ENCODE measurements at regions not wholly inside any gene's neighbourhood (a gene's known extent, or its start where the extent isn't known, plus 50 kb on each side); places are given as distances from the start of the nearest gene placed in this dataset.
"Not testable (repeated sequence)": the region's sequence is repeated elsewhere in the genome, so short reads cannot be mapped to it uniquely, and the experiment has no call there.

DNA sequence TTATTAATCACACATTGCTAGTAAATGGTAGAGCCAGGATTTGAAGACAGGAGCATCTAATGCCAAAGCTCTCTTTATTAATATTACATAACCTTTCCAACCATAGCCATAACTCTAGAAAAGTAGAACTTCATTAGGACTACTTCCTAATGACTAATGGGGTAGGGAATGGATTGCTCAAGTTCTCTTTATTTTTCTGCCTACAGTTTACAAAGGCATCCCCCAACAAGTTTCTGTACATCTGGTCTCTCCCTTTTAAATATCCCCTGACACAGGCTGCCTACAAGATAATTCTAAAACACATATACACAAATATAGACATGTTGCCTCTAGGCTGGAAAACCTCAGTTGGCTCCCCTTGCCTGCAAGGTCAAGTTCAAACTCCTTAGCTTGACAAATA lies 534.9 kb downstream of the SOX6 start:
- DNase-seq (ENCODE audit: low spot score in 2 of 2), result no peak
- no peak for FAIRE-seq

DNA sequence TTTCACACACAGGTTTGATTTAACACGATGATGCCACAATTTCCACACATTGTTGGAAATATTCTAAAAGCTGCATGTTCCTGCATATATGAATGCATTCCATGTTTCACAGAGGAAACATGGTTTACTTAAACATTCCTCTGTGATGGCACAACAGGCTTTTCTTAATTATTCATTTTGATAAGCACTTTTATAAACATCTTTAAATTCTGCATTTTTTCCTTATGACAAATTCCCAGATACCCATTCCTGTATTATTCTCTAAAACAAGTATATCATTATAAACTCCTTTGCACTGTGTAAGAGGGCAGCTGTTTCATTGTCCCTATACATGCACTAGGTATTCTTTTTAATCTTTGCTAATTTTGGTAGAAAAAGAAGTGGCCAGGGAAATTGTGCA lies 532.3 kb downstream of the SOX6 start:
- FAIRE-seq, result no peak
- no peak for DNase-seq (ENCODE audit: low spot score in 2 of 2)

DNA sequence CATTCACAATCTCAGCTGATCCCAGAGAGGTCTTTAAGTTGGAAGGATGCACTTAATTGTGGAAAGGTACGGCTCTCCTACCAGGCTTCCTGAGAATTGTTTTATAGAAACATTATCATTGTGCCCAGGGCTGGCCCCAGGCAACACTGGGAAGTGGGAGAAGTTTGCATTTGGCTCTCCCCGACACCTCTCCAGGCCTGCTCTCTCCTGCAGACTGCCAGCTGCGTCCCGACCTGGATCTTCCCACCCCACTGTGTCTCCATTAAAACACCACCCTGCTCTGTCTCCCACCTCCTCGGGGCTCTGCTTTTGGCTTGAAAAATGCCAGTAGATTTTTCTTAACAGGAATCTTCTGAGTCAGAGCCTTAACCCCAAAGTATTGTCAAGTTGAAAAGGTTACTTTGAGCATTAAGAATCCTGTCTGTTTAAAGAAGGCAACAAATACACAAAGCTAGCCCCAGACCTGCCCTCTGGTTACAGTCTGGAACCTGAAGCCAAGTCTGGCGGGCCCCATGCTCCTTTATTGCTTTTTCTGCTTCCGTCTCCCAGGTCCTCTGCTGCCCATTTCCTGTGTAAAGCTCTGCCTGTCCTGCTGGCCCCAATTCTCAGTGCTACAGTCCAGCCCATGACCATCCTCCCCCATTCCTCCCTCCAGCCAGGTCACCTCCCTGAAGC lies 530.2 kb downstream of the SOX6 start:
- DNase-seq (ENCODE audit: low spot score in 2 of 2) (no peak), FAIRE-seq (no peak)

DNA sequence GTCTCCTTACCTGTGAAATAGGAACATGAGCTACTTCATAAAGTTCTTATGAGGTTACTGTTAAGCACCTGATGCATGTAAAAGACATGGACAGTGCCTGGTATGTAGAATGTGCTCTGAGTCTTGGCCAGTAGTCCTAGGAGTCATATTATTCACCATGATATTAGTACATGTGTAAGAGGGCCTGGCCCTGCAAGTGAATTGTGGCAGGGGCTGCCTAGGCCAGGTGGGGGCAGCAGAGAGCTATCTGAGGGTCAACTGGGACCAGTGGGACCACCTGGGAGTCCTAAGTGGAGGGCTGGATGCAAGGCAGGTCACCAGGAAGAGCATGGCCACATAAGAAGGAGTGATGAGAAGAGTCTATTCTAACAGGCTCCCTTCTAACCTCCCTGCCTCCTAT lies 529.5 kb downstream of the SOX6 start:
- no peak for FAIRE-seq
- no peak for DNase-seq (ENCODE audit: low spot score in 2 of 2)

DNA sequence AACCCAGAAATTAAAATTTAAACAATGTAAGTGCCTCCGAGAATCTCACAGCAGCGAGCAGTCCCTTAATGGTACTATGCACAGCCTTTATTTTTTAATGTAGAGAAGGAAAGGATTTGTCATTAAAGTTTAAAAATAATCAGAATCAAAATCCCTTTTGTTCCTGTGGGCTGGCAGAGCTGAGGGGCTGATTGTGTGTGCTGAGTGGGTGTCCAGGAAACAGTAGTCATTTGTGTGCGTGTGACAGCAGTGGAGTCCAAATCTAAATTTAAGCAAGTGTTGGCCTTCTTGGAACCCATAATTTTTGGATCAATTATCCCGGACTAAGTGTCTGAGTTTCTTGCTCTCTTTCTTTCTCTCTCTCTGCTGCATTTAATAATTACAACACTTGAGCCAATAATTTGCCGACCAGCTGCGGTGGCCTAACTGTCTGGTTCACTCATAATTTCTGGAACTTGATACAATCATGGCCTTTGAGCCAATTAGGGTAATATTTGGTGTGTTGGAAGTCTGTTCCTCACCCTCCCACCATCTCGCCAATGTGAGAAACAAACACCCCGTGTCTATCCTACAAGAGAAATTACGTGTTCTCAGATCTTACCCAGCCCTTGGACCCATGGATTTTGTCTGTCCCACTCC lies 528.0 kb downstream of the SOX6 start:
- DNase-seq (ENCODE audit: low spot score in 2 of 2), result no peak
- no peak for FAIRE-seq

DNA sequence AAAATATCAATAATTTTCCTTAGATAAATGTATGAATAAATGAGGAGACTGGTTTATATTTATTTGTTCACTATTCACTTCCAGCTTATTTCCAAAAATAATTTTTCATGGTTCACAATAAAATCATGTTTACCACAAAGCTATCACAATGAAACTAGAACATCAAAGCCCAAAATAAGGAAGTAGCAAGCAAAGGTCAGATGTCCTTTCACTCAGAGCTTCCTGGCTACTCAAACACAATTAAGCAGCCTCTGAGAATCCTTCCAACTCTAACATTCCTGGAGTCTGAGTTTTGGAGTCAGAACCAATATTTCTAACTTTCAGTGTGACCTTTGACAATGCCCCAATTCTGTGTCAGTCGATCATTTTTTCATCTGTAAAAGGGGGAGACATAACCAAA lies 527.0 kb downstream of the SOX6 start:
- DNase-seq (ENCODE audit: low spot score in 2 of 2) (no peak), FAIRE-seq (no peak)

DNA sequence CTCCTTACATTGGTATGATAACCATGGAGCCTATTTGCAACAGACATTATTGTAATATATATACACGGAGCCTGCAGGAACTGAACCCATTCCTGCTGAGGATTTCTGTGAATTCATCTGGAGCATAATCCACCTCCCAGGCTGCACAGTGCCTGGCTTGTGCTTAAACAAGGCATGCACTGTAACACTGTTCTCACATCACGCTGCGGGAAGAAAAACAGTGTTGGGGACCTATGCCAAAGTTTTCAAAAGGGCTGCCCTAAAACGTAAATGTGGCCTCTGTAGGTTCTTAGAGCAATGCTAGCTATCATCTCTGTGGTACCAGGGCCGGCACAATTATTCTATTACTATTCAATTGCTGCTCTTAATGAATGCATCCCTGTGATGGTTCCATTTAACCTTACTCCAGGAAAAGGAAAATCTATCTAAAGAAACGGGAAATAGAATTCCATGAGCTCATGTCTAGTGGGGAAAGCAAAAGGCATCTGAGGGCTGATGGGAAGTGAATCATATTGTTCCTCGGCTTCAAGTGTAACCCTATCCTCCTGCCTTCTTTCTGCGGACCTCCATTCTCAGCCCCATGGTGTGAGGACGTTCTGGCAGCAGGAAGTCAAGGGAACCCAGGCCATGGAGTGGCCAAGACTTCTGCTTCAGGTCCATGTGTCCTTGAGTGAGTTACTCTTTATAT lies 525.5 kb downstream of the SOX6 start:
- no peak for DNase-seq (ENCODE audit: low spot score in 2 of 2)

DNA sequence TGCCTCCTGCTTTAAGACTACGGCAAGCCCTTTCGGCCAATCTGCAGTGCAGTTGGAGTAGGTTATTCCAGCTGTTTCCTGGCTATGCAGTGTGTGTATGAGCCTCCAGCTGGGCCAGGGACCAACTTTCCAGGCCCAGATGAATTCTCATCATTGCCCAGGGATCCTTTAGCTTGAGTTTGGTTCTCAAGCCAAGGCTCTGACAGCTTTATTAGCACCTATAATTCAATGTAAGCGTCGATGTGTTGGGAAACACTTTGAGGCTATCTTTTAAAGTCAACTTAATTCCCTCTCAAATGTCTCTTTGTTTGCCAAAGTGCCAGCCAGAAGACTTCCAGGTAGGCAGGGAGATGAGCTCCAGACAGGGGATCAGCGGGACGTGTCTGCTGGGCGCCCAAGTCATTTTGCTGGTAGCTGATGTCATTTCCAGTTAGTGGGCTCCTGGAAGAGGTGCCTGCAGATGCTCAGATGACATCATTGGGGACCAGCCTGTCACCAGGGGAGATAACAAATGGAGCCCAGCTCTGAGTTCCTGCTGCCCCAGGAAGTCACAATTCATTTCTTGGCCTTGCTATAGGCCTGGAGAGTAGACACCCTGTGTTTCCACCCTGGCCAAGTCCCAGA lies 520.4 kb downstream of the SOX6 start:
- DNase-seq (ENCODE audit: low spot score in 2 of 2), result no peak
- no peak for FAIRE-seq

More for the DNA sequence above, 525.5 kb downstream of the SOX6 start:
- no peak for FAIRE-seq

DNA sequence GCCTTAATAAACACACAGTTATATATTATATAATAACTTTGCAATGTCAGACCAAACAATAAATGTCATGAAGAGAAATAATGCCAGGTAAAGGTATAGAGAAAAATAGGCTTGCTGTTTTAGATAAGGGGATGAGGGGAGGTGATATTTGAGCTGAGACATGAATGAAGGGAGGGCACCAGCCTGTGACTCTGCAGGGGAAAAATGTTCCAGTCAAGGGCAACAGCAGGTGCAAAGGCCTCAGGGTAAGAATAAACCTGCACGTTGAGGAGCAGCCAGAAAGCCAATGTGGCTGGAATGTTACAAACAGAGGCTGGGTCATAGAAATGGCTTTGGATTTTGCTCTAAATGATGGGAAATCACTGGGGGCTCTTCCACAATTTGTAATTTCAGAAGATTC lies 519.6 kb downstream of the SOX6 start:
- FAIRE-seq (no peak), DNase-seq (ENCODE audit: low spot score in 2 of 2) (no peak)

DNA sequence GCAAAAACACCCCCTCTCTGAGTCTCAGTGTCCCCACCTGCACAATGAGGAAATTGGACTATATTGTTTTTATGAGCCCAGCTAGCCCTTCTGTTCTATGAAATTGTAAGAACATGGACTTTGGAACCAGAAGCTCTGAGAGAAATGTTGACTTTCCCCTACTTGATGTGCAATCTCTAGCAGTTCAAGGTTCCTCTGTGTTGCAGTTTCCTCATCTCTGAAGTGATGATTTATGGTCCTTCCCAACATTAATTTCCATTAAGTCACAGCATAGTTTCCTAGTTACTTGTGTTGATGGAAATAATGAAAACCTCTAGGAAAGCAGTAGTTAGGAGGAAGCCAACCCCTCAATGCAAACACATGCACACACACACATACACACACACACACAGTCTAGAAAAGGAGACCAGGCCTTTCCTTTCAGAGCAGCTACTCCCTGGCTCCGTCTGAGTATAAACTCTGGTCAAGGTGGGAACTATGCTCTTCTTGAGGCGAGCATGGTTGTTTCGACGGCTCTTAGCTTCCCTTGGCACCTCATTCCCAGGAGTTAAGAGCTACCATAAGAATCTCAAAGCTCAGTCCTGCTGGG lies 518.4 kb downstream of the SOX6 start:
- DNase-seq (ENCODE audit: low spot score in 2 of 2), result no peak
- no peak for FAIRE-seq

DNA sequence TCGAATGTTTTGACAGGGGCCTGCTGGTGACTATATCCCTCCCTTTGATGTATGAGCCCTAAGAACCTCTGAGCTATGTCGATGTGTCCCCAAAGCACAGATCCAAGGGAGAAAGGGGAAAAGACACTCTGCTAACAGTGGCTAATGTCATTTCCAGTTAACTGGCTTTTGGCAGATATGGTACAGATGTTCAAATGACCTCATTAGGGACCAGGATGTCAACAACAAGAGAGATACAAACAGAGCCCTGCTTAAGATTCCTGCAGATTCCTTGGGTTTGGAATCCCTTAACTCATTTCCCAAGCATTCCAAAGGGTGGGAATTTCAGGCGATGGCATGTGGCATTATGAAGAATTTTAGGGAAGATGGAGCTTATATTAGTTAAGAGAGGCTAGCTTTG lies 517.3 kb downstream of the SOX6 start:
- DNase-seq (ENCODE audit: low spot score in 2 of 2) (no peak), FAIRE-seq (no peak)

DNA sequence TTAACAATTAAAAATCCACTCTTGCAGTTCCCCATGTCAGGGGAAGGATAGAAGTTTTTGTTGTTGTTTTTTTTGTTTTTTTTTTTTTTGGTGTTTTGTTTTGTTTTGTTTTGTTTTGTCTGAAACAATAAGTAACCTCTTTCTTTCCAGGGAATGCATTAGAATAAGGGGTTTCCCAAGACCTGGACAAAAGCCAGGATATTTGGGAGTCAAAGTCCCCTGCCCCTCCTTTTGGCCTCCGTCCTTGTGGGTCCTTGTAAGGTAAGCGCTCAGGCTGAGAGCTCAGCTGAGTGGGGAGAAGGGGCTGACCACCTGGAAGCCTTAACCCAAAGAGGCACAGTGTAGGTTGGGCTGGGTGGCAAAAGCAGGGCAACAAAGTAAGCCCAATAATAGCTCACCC lies 515.4 kb downstream of the SOX6 start:
- FAIRE-seq (no peak), DNase-seq (ENCODE audit: low spot score in 2 of 2) (no peak)

DNA sequence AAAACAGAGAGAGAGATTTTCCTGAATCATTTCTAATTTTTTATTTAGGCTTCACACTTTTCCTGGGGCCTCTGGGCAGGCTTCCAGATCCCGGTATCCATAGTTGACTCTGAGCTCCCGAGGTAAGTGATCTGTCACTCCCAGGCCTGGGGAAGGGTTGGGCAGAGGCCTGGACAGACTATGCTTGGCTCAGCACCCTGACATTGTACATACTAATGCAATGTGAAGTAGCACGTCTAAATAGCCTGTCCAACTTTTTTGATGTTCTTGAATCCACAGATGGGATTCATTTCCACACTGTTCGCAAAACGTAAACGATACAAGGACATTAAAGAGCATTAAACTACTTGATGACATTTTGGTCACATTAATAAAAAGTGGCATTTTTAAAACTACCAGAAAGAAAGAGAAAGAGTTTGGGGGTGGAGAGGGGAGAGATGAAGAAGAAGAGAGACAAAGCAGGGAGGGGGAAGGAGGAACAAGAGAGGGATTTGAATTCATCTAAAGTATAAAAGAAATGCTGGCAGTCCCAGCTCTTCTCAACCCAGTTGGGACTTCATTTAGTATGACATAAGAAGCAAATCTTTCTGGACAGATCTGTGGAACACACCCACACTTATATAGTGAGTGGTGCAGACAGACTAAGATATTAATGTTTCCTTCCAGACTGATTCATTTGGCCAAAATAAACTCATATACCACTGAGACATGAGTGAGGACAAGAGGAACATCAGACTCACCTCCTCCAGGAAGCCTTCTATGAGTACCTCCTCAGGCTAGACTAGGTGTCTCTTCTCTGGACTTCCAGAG lies 514.2 kb downstream of the SOX6 start:
- DNase-seq (ENCODE audit: low spot score in 2 of 2) (no peak), FAIRE-seq (no peak)

DNA sequence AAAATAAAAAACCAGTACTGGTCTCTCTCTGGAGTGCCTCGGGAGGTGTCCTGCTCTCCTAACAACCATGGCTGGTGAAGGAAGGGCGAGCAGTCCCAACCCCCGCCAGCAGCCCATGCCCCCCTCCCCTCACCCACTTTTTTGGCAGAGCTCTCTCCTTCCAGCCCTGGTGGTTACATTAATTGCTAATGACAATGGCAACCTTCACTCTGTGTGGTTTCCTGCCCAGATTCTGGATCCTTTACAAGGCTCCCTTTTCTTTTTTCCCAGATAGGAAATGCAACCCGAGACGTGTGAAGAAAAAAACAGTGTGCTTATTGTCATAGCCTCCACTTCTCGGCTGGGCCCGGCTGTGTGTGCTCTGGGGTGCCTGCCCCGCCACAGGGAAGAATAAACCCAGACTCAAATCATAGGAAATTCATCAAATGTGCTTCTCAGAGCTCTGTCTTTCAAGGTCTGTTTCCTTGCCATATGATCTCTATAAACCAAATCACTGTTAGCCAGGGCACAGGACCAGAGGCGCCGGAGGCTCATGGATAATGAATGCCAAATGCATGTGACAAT lies 513.0 kb downstream of the SOX6 start:
- FAIRE-seq (no peak), DNase-seq (ENCODE audit: low spot score in 2 of 2) (no peak)

DNA sequence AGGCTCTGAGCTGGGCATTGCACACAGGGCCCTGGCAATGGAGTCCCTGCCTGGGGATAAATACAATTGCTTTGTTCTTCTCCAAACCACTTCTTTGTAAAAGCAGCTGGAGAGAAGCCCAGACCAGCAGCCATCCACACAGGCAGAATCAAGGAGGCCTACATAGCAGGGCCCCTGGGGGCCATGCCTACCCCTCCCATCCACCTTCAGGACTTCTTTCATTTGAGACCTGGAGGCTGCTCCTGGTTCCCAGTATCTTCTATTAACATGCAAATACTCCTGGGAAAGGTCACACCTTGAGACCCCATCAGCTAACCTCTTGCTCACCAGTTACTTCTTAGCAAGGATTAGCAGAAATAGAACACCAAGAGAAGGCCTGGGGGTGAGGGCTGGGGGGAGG lies 511.1 kb downstream of the SOX6 start:
- no peak for DNase-seq (ENCODE audit: low spot score in 2 of 2)
- FAIRE-seq, result no peak

DNA sequence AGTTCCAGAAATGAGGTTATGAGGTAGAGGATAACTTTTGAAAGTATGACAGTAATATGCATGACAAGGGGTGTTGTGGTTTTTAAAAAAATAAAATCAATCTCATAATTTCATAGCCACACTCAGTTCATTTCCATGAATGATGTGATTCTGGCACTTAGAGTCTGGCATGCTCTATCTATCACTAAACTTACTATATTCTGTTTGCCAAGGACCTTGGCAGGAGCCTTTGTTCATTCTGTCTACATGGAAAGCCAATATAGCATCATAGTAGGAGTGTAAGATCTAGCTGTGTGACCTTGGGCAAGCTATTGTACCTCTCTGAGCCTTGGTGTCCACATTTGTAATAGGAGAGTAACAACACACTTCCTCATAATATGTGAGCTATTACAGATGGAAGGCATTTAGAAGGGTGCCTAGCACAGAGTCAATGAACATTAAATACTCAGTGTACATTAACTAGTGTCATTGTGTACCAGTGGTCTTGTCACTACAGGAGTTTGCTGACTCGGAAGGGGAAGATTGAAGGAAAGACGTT lies 507.6 kb downstream of the SOX6 start:
- FAIRE-seq, result no peak
- DNase-seq (ENCODE audit: low spot score in 2 of 2), result no peak

DNA sequence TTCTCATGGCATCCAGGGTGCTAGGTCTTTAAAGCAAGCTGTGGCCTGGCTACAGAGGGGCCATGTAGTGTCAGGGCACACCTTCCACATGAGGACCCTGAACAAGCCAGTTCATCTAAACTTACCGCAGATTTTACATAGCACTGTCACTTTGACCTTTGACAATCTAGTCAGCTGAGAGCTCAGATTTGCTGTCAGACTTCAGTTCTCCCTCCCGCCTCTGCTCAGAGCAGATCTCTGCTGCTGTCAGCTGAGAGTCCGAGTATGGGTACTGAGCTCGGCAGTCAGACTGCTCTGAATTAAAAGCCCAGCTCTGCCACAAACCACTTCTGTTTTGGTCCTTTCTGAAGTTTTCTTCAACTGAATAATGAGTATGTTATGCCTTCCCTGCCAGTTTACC lies 507.1 kb downstream of the SOX6 start:
- FAIRE-seq (no peak), DNase-seq (ENCODE audit: low spot score in 2 of 2) (no peak)

DNA sequence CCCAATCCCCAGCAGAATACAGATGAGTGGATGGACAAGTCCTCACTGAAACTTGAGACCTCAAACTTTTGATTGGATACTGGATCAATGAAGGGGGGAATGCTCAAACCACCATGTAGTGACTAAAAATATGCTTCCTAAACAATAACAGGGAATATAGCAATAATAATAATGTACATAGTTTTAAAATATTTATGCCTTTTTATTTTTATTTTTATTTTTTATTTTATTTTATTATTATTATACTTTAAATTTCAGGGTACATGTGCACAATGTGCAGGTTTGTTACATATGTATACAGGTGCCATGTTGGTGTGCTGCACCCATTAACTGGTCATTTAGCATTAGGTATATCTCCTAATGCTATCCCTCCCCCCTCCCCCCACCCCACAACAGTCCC lies 506.0 kb downstream of the SOX6 start:
- not testable (repeated sequence) for FAIRE-seq; DNase-seq (ENCODE audit: low spot score in 2 of 2)

DNA sequence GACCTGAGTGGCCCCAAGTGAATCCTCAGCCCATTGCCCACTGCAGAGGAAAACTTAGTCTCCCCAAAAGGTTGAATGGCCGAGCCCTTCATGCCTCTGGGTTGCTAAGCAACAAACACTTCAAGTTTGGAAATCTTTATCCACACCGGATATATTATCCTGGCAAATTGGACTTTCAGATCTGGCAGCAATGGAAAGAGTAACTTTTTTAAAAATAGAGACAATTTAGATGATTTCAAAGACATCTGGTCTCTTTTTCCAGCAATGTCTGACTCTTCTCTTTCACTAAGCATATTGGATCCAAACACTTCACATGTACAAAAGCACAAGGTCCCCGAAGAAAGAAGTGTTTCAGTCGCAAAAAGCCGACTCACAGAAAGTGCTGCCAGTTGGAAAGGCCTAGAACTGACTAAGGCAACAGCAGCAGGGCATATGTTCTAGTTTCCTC lies 505.3 kb downstream of the SOX6 start:
- DNase-seq (ENCODE audit: low spot score in 2 of 2) (no peak), FAIRE-seq (no peak)

DNA sequence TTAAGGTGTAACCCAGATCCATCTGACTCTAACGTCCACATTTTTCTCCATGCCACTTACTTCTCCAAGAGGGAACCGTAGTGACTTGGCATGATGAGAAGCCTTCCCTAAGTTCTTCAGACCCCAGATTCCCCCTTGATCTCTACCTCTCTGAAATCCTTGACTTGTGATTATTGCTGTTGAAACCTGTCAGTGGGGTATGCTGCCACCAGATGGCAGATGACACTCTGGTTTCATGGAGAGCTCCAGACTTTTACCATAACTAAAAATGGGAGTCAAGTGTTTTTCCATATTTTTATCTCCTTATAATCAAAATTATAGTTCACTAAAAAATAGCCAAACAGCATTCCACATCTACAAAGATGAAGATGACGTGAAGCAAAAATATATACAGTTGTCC lies 504.2 kb downstream of the SOX6 start:
- FAIRE-seq (no peak), DNase-seq (ENCODE audit: low spot score in 2 of 2) (no peak)
